ENCODE measurements at regions not wholly inside any gene's neighbourhood (a gene's known extent, or its start where the extent isn't known, plus 50 kb on each side); places are given as distances from the start of the nearest gene placed in this dataset.

- Histone ChIP-seq H3K4ac (ENCODE audit: low read depth in 1 of 2, low read length in 2 of 2) (no peak overlapping the region), H3K4me1 (ENCODE audit: control insufficient read depth, insufficient read depth, low read depth, low read length) (peaks cover 3% of the 10 kb centered on the region)
- no peak for DNase-seq
Measured at GRCh38 chr2:48195169-48195568, 119.3 kb upstream of the FOXN2 start.

GRCh38 chr2:48197618-48198017, 116.9 kb upstream of the FOXN2 start:
- H3K4me1 ChIP-seq (ENCODE audit: control insufficient read depth, insufficient read depth, low read depth, low read length), result peaks cover 3% of the 10 kb centered on the region
- H3K27me3 ChIP-seq (ENCODE audit: control insufficient read depth in 1 of 2, insufficient read depth in 1 of 2, low read length in 2 of 2), result no peaks in the 10 kb centered on the region
- no peak overlapping the region for H3K4me3 ChIP-seq (ENCODE audit: insufficient read depth in 1 of 2, low read depth in 1 of 2, low read length in 2 of 2)
- H3K4ac ChIP-seq (ENCODE audit: low read depth in 1 of 2, low read length in 2 of 2), result no peak overlapping the region
- H3K23ac ChIP-seq (ENCODE audit: low read length in 2 of 2), result no peak overlapping the region
- no peak overlapping the region for H2BK5ac ChIP-seq (ENCODE audit: low read depth, low read length, poor library complexity, severe bottlenecking)
- H4K91ac ChIP-seq (ENCODE audit: low read length), result no peak overlapping the region
- H3K27ac ChIP-seq (ENCODE audit: low read length, poor library complexity, severe bottlenecking), result no peak overlapping the region
- no peaks in the 10 kb centered on the region for H3K79me1 ChIP-seq (replicated peaks; ENCODE audit: low read length, poor library complexity, severe bottlenecking)
- no peak overlapping the region for H2BK120ac ChIP-seq (ENCODE audit: low read depth, low read length)
- H2AFZ ChIP-seq (ENCODE audit: low read depth, low read length), result no peak overlapping the region
- H3K9me3 ChIP-seq (ENCODE audit: control insufficient read depth, low read length), result no peaks in the 10 kb centered on the region
- no peak overlapping the region for H2AK5ac ChIP-seq (ENCODE audit: low read length, severe bottlenecking)
- no peak overlapping the region for H3K14ac ChIP-seq (ENCODE audit: low read length in 2 of 2)
- no peak overlapping the region for H3K4me2 ChIP-seq (ENCODE audit: low read length, poor library complexity, severe bottlenecking)
- no peak overlapping the region for H3K18ac ChIP-seq (ENCODE audit: low read depth in 1 of 2, low read length in 2 of 2)
- 100% methylated on average over 1 of the region's 1 CpG for WGBS
- DNase-seq, result no peak
- H2BK12ac ChIP-seq (ENCODE audit: low read length in 2 of 2), result no peak overlapping the region
- H3K9ac ChIP-seq (ENCODE audit: low read length), result no peak overlapping the region
- H3K36me3 ChIP-seq (ENCODE audit: control insufficient read depth in 1 of 2, insufficient read depth in 2 of 2, low read depth in 1 of 2, low read length in 2 of 2), result no peaks in the 10 kb centered on the region
- H4K8ac ChIP-seq (ENCODE audit: low read length), result no peak overlapping the region
- H2BK15ac ChIP-seq (ENCODE audit: low read depth, poor library complexity, severe bottlenecking), result no peak overlapping the region

More at GRCh38 chr2:48195169-48195568, 119.3 kb upstream of the FOXN2 start:
- no peaks in the 10 kb centered on the region for H3K9me3 ChIP-seq (ENCODE audit: control insufficient read depth, low read length)
- no peak overlapping the region for H2BK120ac ChIP-seq (ENCODE audit: low read depth, low read length)
- H2AFZ ChIP-seq (ENCODE audit: low read depth, low read length), result no peak overlapping the region
- H2BK12ac ChIP-seq (ENCODE audit: low read length in 2 of 2), result no peak overlapping the region
- 80% methylated on average over 2 of the region's 3 CpGs for WGBS
- H2BK5ac ChIP-seq (ENCODE audit: low read depth, low read length, poor library complexity, severe bottlenecking), result no peak overlapping the region
- no peak overlapping the region for H4K8ac ChIP-seq (ENCODE audit: low read length)
- no peak overlapping the region for H3K4me3 ChIP-seq (ENCODE audit: insufficient read depth in 1 of 2, low read depth in 1 of 2, low read length in 2 of 2)
- no peak overlapping the region for H3K4me2 ChIP-seq (ENCODE audit: low read length, poor library complexity, severe bottlenecking)
- no peaks in the 10 kb centered on the region for H3K36me3 ChIP-seq (ENCODE audit: control insufficient read depth in 1 of 2, insufficient read depth in 2 of 2, low read depth in 1 of 2, low read length in 2 of 2)
- no peak overlapping the region for H3K18ac ChIP-seq (ENCODE audit: low read depth in 1 of 2, low read length in 2 of 2)
- no peak overlapping the region for H2BK15ac ChIP-seq (ENCODE audit: low read depth, poor library complexity, severe bottlenecking)
- no peak overlapping the region for H4K91ac ChIP-seq (ENCODE audit: low read length)
- H3K9ac ChIP-seq (ENCODE audit: low read length), result no peak overlapping the region
- no peaks in the 10 kb centered on the region for H3K27me3 ChIP-seq (ENCODE audit: control insufficient read depth in 1 of 2, insufficient read depth in 1 of 2, low read length in 2 of 2)
- H3K27ac ChIP-seq (ENCODE audit: low read length, poor library complexity, severe bottlenecking), result no peak overlapping the region
- H2AK5ac ChIP-seq (ENCODE audit: low read length, severe bottlenecking), result no peak overlapping the region
- no peak overlapping the region for H3K14ac ChIP-seq (ENCODE audit: low read length in 2 of 2)
- no peaks in the 10 kb centered on the region for H3K79me1 ChIP-seq (replicated peaks; ENCODE audit: low read length, poor library complexity, severe bottlenecking)
- H3K23ac ChIP-seq (ENCODE audit: low read length in 2 of 2), result no peak overlapping the region

DNA sequence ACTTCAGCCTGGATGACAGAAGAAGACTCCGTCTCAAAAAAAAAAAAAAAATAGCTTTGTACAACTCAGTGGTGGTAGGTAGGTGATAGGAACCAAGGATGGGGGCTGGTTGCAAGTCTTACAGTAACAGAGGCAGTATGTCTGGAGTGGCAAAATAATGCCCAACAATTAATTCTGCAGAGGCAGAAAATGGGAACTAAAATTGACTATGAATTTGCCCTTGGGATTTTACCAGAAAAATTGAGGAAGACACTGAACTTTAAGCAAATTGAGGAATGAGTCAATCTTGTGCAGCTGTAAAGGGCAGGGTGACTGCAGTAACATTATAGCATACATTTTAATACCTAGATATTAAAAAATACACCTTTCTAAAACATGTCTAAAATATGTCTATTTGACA, 116.1 kb upstream of the FOXN2 start:
- Histone ChIP-seq H3K4me2 (ENCODE audit: low read length, poor library complexity, severe bottlenecking) (no peak overlapping the region), H3K23ac (ENCODE audit: low read length in 2 of 2) (no peak overlapping the region), H3K36me3 (ENCODE audit: control insufficient read depth in 1 of 2, insufficient read depth in 2 of 2, low read depth in 1 of 2, low read length in 2 of 2) (no peaks in the 10 kb centered on the region), H3K4me3 (ENCODE audit: insufficient read depth in 1 of 2, low read depth in 1 of 2, low read length in 2 of 2) (no peak overlapping the region), H3K9me3 (ENCODE audit: control insufficient read depth, low read length) (no peaks in the 10 kb centered on the region), H2AFZ (ENCODE audit: low read depth, low read length) (no peak overlapping the region), H2BK5ac (ENCODE audit: low read depth, low read length, poor library complexity, severe bottlenecking) (no peak overlapping the region), H3K18ac (ENCODE audit: low read depth in 1 of 2, low read length in 2 of 2) (no peak overlapping the region), H3K27me3 (ENCODE audit: control insufficient read depth in 1 of 2, insufficient read depth in 1 of 2, low read length in 2 of 2) (no peaks in the 10 kb centered on the region), H2BK12ac (ENCODE audit: low read length in 2 of 2) (no peak overlapping the region), H4K8ac (ENCODE audit: low read length) (no peak overlapping the region), H3K4ac (ENCODE audit: low read depth in 1 of 2, low read length in 2 of 2) (no peak overlapping the region), H2BK120ac (ENCODE audit: low read depth, low read length) (no peak overlapping the region), H3K79me1 (replicated peaks; ENCODE audit: low read length, poor library complexity, severe bottlenecking) (no peaks in the 10 kb centered on the region), H4K91ac (ENCODE audit: low read length) (no peak overlapping the region), H2AK5ac (ENCODE audit: low read length, severe bottlenecking) (no peak overlapping the region), H2BK15ac (ENCODE audit: low read depth, poor library complexity, severe bottlenecking) (no peak overlapping the region), H3K27ac (ENCODE audit: low read length, poor library complexity, severe bottlenecking) (no peak overlapping the region), H3K14ac (ENCODE audit: low read length in 2 of 2) (no peak overlapping the region), H3K4me1 (ENCODE audit: control insufficient read depth, insufficient read depth, low read depth, low read length) (peaks cover 3% of the 10 kb centered on the region), H3K9ac (ENCODE audit: low read length) (no peak overlapping the region)
- WGBS, result 96% methylated on average over 1 of the region's 1 CpG
- no peak for DNase-seq

GRCh38 chr2:48199070-48199469, 115.4 kb upstream of the FOXN2 start:
- Histone ChIP-seq H3K4me1 (ENCODE audit: control insufficient read depth, insufficient read depth, low read depth, low read length) (peaks cover 3% of the 10 kb centered on the region), H4K91ac (ENCODE audit: low read length) (no peak overlapping the region), H3K23ac (ENCODE audit: low read length in 2 of 2) (no peak overlapping the region), H3K36me3 (ENCODE audit: control insufficient read depth in 1 of 2, insufficient read depth in 2 of 2, low read depth in 1 of 2, low read length in 2 of 2) (no peaks in the 10 kb centered on the region), H3K27me3 (ENCODE audit: control insufficient read depth in 1 of 2, insufficient read depth in 1 of 2, low read length in 2 of 2) (no peaks in the 10 kb centered on the region), H3K4ac (ENCODE audit: low read depth in 1 of 2, low read length in 2 of 2) (no peak overlapping the region), H2BK5ac (ENCODE audit: low read depth, low read length, poor library complexity, severe bottlenecking) (no peak overlapping the region), H3K4me3 (ENCODE audit: insufficient read depth in 1 of 2, low read depth in 1 of 2, low read length in 2 of 2) (no peak overlapping the region), H2BK120ac (ENCODE audit: low read depth, low read length) (no peak overlapping the region), H3K4me2 (ENCODE audit: low read length, poor library complexity, severe bottlenecking) (no peak overlapping the region), H3K27ac (ENCODE audit: low read length, poor library complexity, severe bottlenecking) (no peak overlapping the region), H3K9ac (ENCODE audit: low read length) (no peak overlapping the region), H3K79me1 (replicated peaks; ENCODE audit: low read length, poor library complexity, severe bottlenecking) (no peaks in the 10 kb centered on the region), H2BK12ac (ENCODE audit: low read length in 2 of 2) (no peak overlapping the region), H3K18ac (ENCODE audit: low read depth in 1 of 2, low read length in 2 of 2) (no peak overlapping the region), H3K9me3 (ENCODE audit: control insufficient read depth, low read length) (no peaks in the 10 kb centered on the region), H2AK5ac (ENCODE audit: low read length, severe bottlenecking) (no peak overlapping the region), H3K14ac (ENCODE audit: low read length in 2 of 2) (no peak overlapping the region), H4K8ac (ENCODE audit: low read length) (no peak overlapping the region), H2BK15ac (ENCODE audit: low read depth, poor library complexity, severe bottlenecking) (no peak overlapping the region), H2AFZ (ENCODE audit: low read depth, low read length) (no peak overlapping the region)
- WGBS, result 90% methylated on average over 7 of the region's 7 CpGs
- DNase-seq, result no peak

Measured in mesenchymal stem cell (in vitro differentiated cells and primary cell).